Muscle layer of duodenum (tissue), 2 donors: ENCODE measurements at regions not wholly inside any gene's neighbourhood (a gene's known extent, or its start where the extent isn't known, plus 50 kb on each side); places are given as distances from the start of the nearest gene placed in this dataset.

Experiments
- H3K27ac ChIP-seq: one replicate; pipeline ENCODE4 v1.7.0; 2013; ENCODE audit warnings: mild to moderate bottlenecking, low read length
- H3K27me3 ChIP-seq: one replicate; pipeline ENCODE4 v1.7.0; 2013; ENCODE audit warnings: low read depth, mild to moderate bottlenecking, control low read depth, low read length
- H3K36me3 ChIP-seq, 2 donors: one replicate each; pipeline ENCODE4 v1.7.0; 2013; ENCODE audit warnings: low read length in 2 of 2, control low read depth in 1 of 2, mild to moderate bottlenecking in 1 of 2; ENCODE audit not compliant: insufficient read depth in 2 of 2, control insufficient read depth in 1 of 2
- H3K4me1 ChIP-seq, 2 donors: one replicate each; pipeline ENCODE4 v1.7.0; 2013; ENCODE audit warnings: low read length in 2 of 2, mild to moderate bottlenecking in 2 of 2, control low read depth in 1 of 2, moderate library complexity in 1 of 2; ENCODE audit not compliant: insufficient read depth in 2 of 2, control insufficient read depth in 1 of 2
- H3K4me3 ChIP-seq, 2 donors: one replicate each; pipeline ENCODE4 v1.7.0; 2013; ENCODE audit warnings: low read length in 2 of 2, low read depth in 1 of 2, mild to moderate bottlenecking in 1 of 2
- H3K9me3 ChIP-seq, 2 donors: one replicate each; pipeline ENCODE4 v1.7.0; 2013; ENCODE audit warnings: low read length in 2 of 2, control low read depth in 1 of 2, mild to moderate bottlenecking in 1 of 2; ENCODE audit not compliant: control insufficient read depth in 1 of 2
- donor health status: healthy.

- Histone ChIP-seq H3K27me3 (no peaks in the 10 kb centered on the region), H3K27ac (no peak overlapping the region), H3K4me3 (no peak overlapping the region), H3K36me3 (no peaks in the 10 kb centered on the region), H3K4me1 (no peaks in the 10 kb centered on the region), H3K9me3 (no peaks in the 10 kb centered on the region)
These were observed 703.5 kb upstream of the RBFOX1 start for GRCh38 chr16:6629110-6629509.

- no peak overlapping the region for H3K4me3 ChIP-seq
- H3K27me3 ChIP-seq, result no peaks in the 10 kb centered on the region
- H3K27ac ChIP-seq, result no peak overlapping the region
- no peaks in the 10 kb centered on the region for H3K4me1 ChIP-seq
- H3K36me3 ChIP-seq, result no peaks in the 10 kb centered on the region
- H3K9me3 ChIP-seq, result peaks cover 0 to under 1% of the 10 kb centered on the region in 2 donors
These were observed 707.0 kb upstream of the RBFOX1 start for GRCh38 chr16:6625606-6626005.

- H3K36me3 ChIP-seq, result no peaks in the 10 kb centered on the region
- no peak overlapping the region for H3K27ac ChIP-seq
- no peaks in the 10 kb centered on the region for H3K27me3 ChIP-seq
- H3K4me1 ChIP-seq, result no peaks in the 10 kb centered on the region
- H3K4me3 ChIP-seq, result no peak overlapping the region
- H3K9me3 ChIP-seq, result peaks cover 3 to 8% of the 10 kb centered on the region in 2 donors
These were observed 713.8 kb upstream of the RBFOX1 start for GRCh38 chr16:6618874-6619273.

- H3K27me3 ChIP-seq, result no peaks in the 10 kb centered on the region
These were observed 715.9 kb upstream of the RBFOX1 start for GRCh38 chr16:6616746-6617145.

GRCh38 chr16:6615636-6616035 lies 717.0 kb upstream of the RBFOX1 start:
- Histone ChIP-seq H3K4me3 (no peak overlapping the region), H3K27ac (no peak overlapping the region), H3K27me3 (no peaks in the 10 kb centered on the region), H3K9me3 (peaks cover 3 to 8% of the 10 kb centered on the region in 2 donors), H3K36me3 (no peaks in the 10 kb centered on the region), H3K4me1 (no peaks in the 10 kb centered on the region)

More at GRCh38 chr16:6616746-6617145, 715.9 kb upstream of the RBFOX1 start:
- Histone ChIP-seq H3K9me3 (peaks cover 3 to 8% of the 10 kb centered on the region in 2 donors), H3K36me3 (no peaks in the 10 kb centered on the region), H3K4me3 (no peak overlapping the region), H3K4me1 (no peaks in the 10 kb centered on the region), H3K27ac (no peak overlapping the region)

GRCh38 chr16:6611535-6611934 lies 721.1 kb upstream of the RBFOX1 start:
- H3K9me3 ChIP-seq, result no peaks in the 10 kb centered on the region
- H3K4me3 ChIP-seq, result no peak overlapping the region
- H3K4me1 ChIP-seq, result no peaks in the 10 kb centered on the region

GRCh38 chr16:6605490-6605889 lies 727.2 kb upstream of the RBFOX1 start:
- H3K9me3 ChIP-seq, result no peaks in the 10 kb centered on the region
- no peaks in the 10 kb centered on the region for H3K27me3 ChIP-seq
- H3K36me3 ChIP-seq, result no peaks in the 10 kb centered on the region
- H3K27ac ChIP-seq, result no peak overlapping the region
- no peak overlapping the region for H3K4me3 ChIP-seq
- H3K4me1 ChIP-seq, result no peaks in the 10 kb centered on the region

More at GRCh38 chr16:6611535-6611934, 721.1 kb upstream of the RBFOX1 start:
- Histone ChIP-seq H3K36me3 (no peaks in the 10 kb centered on the region), H3K27ac (no peak overlapping the region), H3K27me3 (no peaks in the 10 kb centered on the region)

GRCh38 chr16:6603780-6604325 lies 728.8 kb upstream of the RBFOX1 start:
- H3K4me1 ChIP-seq, result no peaks in the 10 kb centered on the region
- no peaks in the 10 kb centered on the region for H3K27me3 ChIP-seq
- H3K4me3 ChIP-seq, result no peak overlapping the region
- H3K27ac ChIP-seq, result no peak overlapping the region
- H3K36me3 ChIP-seq, result no peaks in the 10 kb centered on the region
- H3K9me3 ChIP-seq, result no peaks in the 10 kb centered on the region

GRCh38 chr16:6602405-6602804 lies 730.2 kb upstream of the RBFOX1 start:
- H3K9me3 ChIP-seq, result no peaks in the 10 kb centered on the region
- no peaks in the 10 kb centered on the region for H3K4me1 ChIP-seq
- no peak overlapping the region for H3K27ac ChIP-seq
- no peaks in the 10 kb centered on the region for H3K36me3 ChIP-seq
- H3K27me3 ChIP-seq, result no peaks in the 10 kb centered on the region
- H3K4me3 ChIP-seq, result no peak overlapping the region

GRCh38 chr16:6600167-6600566 lies 732.5 kb upstream of the RBFOX1 start:
- no peak overlapping the region for H3K27ac ChIP-seq
- H3K27me3 ChIP-seq, result no peaks in the 10 kb centered on the region
- H3K36me3 ChIP-seq, result no peaks in the 10 kb centered on the region
- no peaks in the 10 kb centered on the region for H3K9me3 ChIP-seq
- H3K4me1 ChIP-seq, result no peaks in the 10 kb centered on the region
- no peak overlapping the region for H3K4me3 ChIP-seq

- no peak overlapping the region for H3K27ac ChIP-seq
- no peaks in the 10 kb centered on the region for H3K9me3 ChIP-seq
- no peaks in the 10 kb centered on the region for H3K36me3 ChIP-seq
- H3K4me1 ChIP-seq, result no peaks in the 10 kb centered on the region
- no peak overlapping the region for H3K4me3 ChIP-seq
- H3K27me3 ChIP-seq, result no peaks in the 10 kb centered on the region
These were observed 738.8 kb upstream of the RBFOX1 start for GRCh38 chr16:6593799-6594198.

GRCh38 chr16:6576606-6577005 lies 756.0 kb upstream of the RBFOX1 start:
- Histone ChIP-seq H3K27ac (no peak overlapping the region), H3K4me3 (no peak overlapping the region), H3K4me1 (no peaks in the 10 kb centered on the region), H3K27me3 (no peaks in the 10 kb centered on the region), H3K36me3 (no peaks in the 10 kb centered on the region), H3K9me3 (no peaks in the 10 kb centered on the region)
